ENCODE measurements at regions not wholly inside any gene's neighbourhood (a gene's known extent, or its start where the extent isn't known, plus 50 kb on each side); places are given as distances from the start of the nearest gene placed in this dataset.

- TF ChIP-seq CTCF (conservative IDR thresholded peaks at IDR 0.05 in 1 of 2, IDR thresholded peaks at IDR 0.05 in 1 of 2; ENCODE audit: low read depth in 1 of 2, low read length in 2 of 2) (no peak), EZH2 (IDR thresholded peaks at IDR 0.05; ENCODE audit: low read length, missing control alignments) (no peak)
Measured at GRCh38 chr13:40304391-40304790, 362.1 kb downstream of the FOXO1 start.

Data from fibroblast of lung (primary cell).